ENCODE measurements at regions not wholly inside any gene's neighbourhood (a gene's known extent, or its start where the extent isn't known, plus 50 kb on each side); places are given as distances from the start of the nearest gene placed in this dataset.

DNA sequence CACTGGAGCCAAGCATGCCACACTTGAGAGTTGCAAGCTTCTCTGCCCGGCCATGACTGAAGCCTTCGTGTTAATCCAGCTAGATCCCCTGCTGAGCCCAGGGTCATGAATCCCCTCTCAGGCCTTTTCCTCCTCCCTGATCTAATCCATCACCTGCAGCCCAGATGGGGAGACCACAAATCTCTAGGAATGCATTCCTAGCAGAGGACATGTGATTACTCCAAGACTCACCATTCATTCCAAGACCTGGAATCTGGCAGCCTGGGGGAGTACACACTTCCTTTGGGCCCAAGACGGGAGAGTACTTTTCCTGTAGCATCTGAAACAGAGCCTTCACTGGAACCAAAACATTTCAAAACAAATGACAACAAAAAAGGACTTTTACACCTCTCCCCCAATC lies 269.3 kb upstream of the NFIA start:
- no peak overlapping the region for H3K9ac ChIP-seq
- TF ChIP-seq, protein P1, sequence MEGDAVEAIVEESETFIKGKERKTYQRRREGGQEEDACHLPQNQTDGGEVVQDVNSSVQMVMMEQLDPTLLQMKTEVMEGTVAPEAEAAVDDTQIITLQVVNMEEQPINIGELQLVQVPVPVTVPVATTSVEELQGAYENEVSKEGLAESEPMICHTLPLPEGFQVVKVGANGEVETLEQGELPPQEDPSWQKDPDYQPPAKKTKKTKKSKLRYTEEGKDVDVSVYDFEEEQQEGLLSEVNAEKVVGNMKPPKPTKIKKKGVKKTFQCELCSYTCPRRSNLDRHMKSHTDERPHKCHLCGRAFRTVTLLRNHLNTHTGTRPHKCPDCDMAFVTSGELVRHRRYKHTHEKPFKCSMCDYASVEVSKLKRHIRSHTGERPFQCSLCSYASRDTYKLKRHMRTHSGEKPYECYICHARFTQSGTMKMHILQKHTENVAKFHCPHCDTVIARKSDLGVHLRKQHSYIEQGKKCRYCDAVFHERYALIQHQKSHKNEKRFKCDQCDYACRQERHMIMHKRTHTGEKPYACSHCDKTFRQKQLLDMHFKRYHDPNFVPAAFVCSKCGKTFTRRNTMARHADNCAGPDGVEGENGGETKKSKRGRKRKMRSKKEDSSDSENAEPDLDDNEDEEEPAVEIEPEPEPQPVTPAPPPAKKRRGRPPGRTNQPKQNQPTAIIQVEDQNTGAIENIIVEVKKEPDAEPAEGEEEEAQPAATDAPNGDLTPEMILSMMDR (conservative IDR thresholded peaks at IDR 0.05; ENCODE audit: low read depth, low read length): no peak

DNA sequence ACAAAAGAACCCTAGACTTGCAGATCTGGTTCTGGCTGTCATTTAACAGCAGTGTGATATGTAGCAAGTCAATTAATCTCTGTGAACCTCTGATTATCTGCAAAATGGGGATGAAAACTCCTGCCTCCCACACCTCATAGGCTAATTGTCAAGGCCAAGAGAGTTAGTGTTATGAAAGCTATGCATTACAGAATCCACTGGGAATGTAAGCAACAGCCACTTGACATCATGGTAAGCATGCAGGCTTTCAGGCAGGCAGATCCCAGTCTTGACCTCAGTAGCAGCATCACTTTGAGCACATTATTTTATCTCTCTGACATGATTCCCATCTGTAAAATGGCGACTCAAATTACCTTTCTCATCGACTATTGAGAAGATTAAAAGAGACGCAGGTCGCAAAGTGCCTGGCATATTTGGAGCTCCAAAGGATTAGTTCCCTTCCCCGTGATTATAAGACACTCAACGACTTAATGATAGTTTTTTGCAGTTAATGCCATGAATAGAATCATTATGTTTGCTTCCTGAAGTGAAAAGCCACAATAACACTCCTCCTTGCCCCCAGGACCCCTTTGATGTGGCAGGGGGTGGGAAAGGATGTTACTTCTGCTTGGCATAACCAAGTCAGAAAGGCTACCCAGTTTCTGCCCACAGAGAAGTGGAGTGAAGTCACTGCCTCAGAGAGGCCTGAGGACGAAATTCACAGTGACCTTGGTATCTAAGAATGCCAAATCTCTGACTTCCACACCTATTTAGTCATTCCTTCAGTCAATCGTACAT lies 273.0 kb upstream of the NFIA start:
- no peaks in the 10 kb centered on the region for H3K27me3 ChIP-seq (ENCODE audit: insufficient read depth, low read depth)
- H3K4me2 ChIP-seq: no peak overlapping the region
- H3K4me1 ChIP-seq (ENCODE audit: low read depth, poor library complexity, severe bottlenecking): no peaks in the 10 kb centered on the region
- H3K36me3 ChIP-seq (ENCODE audit: insufficient read depth): no peaks in the 10 kb centered on the region
- H3K4me3 ChIP-seq (IDR thresholded peaks at IDR 0.05; ENCODE audit: insufficient read depth, low read depth, low read length): no peak overlapping the region
- TF ChIP-seq, protein P1 (conservative IDR thresholded peaks at IDR 0.05; ENCODE audit: low read depth, low read length): no peak
- H3K9ac ChIP-seq: no peak overlapping the region
- H3K27ac ChIP-seq: no peak overlapping the region
- no peaks in the 10 kb centered on the region for H4K20me1 ChIP-seq (ENCODE audit: insufficient read depth)
- no peaks in the 10 kb centered on the region for H3K79me2 ChIP-seq (ENCODE audit: insufficient read depth, low read depth)
- no peak overlapping the region for H2AFZ ChIP-seq (ENCODE audit: low read depth)

More for the DNA sequence above, 269.3 kb upstream of the NFIA start:
- no peak overlapping the region for H3K4me2 ChIP-seq
- no peak overlapping the region for H3K4me3 ChIP-seq (IDR thresholded peaks at IDR 0.05; ENCODE audit: insufficient read depth, low read depth, low read length)
- H4K20me1 ChIP-seq (ENCODE audit: insufficient read depth): no peaks in the 10 kb centered on the region
- no peak overlapping the region for H3K27ac ChIP-seq
- H3K27me3 ChIP-seq (ENCODE audit: insufficient read depth, low read depth): no peaks in the 10 kb centered on the region
- H3K79me2 ChIP-seq (ENCODE audit: insufficient read depth, low read depth): no peaks in the 10 kb centered on the region
- H3K4me1 ChIP-seq (ENCODE audit: low read depth, poor library complexity, severe bottlenecking): no peaks in the 10 kb centered on the region
- H3K36me3 ChIP-seq (ENCODE audit: insufficient read depth): no peaks in the 10 kb centered on the region
- no peak overlapping the region for H2AFZ ChIP-seq (ENCODE audit: low read depth)

DNA sequence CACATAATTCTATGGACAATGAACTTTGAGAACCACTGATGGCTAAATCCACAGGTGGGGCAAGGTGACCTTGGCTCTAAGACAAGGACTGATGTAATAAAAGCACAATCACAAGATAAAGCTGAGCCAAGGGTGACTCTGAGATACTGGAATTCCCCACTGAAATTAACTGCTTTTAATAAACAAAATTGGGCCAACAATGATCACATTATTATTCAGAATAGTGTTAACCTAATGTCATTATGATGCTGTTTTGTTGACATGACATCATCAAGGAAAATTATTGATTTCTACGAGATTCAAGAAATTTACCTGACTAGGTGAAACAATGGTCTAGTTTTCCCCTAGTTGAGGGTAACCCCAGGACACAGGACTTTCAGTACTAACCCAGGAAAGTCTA lies 273.7 kb upstream of the NFIA start:
- TF ChIP-seq, protein P1 (conservative IDR thresholded peaks at IDR 0.05; ENCODE audit: low read depth, low read length): no peak
- Histone ChIP-seq H3K4me3 (IDR thresholded peaks at IDR 0.05; ENCODE audit: insufficient read depth, low read depth, low read length) (no peak overlapping the region), H3K79me2 (ENCODE audit: insufficient read depth, low read depth) (no peaks in the 10 kb centered on the region), H2AFZ (ENCODE audit: low read depth) (no peak overlapping the region), H3K4me2 (no peak overlapping the region), H3K27me3 (ENCODE audit: insufficient read depth, low read depth) (no peaks in the 10 kb centered on the region), H3K36me3 (ENCODE audit: insufficient read depth) (no peaks in the 10 kb centered on the region), H3K27ac (no peak overlapping the region), H4K20me1 (ENCODE audit: insufficient read depth) (no peaks in the 10 kb centered on the region), H3K4me1 (ENCODE audit: low read depth, poor library complexity, severe bottlenecking) (no peaks in the 10 kb centered on the region), H3K9ac (no peak overlapping the region)

DNA sequence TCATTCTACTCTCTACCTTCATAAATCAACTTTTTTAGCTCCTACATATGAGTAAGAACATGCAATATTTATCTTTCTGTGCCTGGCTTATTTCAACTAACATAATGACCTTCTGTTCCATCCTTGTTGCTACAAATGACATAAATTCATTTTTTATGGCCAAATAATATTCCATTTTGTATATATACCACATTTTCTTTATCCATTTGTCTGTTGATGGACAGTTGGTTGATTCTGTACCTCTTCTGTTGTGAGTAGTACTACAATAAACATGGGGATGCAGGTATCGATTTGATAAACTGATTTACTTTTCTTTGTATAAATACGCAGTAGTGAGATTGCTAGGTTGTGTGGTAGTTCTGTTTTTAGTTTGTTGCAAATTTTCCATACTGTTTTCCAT lies 279.5 kb upstream of the NFIA start:
- Histone ChIP-seq H3K79me2 (ENCODE audit: insufficient read depth, low read depth) (no peaks in the 10 kb centered on the region), H3K4me1 (ENCODE audit: low read depth, poor library complexity, severe bottlenecking) (no peaks in the 10 kb centered on the region), H3K4me3 (IDR thresholded peaks at IDR 0.05; ENCODE audit: insufficient read depth, low read depth, low read length) (no peak overlapping the region), H2AFZ (ENCODE audit: low read depth) (no peak overlapping the region), H3K36me3 (ENCODE audit: insufficient read depth) (no peaks in the 10 kb centered on the region), H3K4me2 (no peak overlapping the region), H3K27ac (no peak overlapping the region), H4K20me1 (ENCODE audit: insufficient read depth) (no peaks in the 10 kb centered on the region), H3K27me3 (ENCODE audit: insufficient read depth, low read depth) (no peaks in the 10 kb centered on the region), H3K9ac (no peak overlapping the region)
- TF ChIP-seq, protein P1 (conservative IDR thresholded peaks at IDR 0.05; ENCODE audit: low read depth, low read length): no peak
